ENCODE measurements at regions not wholly inside any gene's neighbourhood (a gene's known extent, or its start where the extent isn't known, plus 50 kb on each side); places are given as distances from the start of the nearest gene placed in this dataset.

GRCh38 chr13:50712881-50713280 is 130.6 kb downstream of the DLEU7 start:
- DNase-seq (ENCODE audit: low spot score), result peak; percentile 82
- in situ Hi-C loops (cut with HindIII; ENCODE audit: low sequenced_read_pairs), result no loop called here

DNA sequence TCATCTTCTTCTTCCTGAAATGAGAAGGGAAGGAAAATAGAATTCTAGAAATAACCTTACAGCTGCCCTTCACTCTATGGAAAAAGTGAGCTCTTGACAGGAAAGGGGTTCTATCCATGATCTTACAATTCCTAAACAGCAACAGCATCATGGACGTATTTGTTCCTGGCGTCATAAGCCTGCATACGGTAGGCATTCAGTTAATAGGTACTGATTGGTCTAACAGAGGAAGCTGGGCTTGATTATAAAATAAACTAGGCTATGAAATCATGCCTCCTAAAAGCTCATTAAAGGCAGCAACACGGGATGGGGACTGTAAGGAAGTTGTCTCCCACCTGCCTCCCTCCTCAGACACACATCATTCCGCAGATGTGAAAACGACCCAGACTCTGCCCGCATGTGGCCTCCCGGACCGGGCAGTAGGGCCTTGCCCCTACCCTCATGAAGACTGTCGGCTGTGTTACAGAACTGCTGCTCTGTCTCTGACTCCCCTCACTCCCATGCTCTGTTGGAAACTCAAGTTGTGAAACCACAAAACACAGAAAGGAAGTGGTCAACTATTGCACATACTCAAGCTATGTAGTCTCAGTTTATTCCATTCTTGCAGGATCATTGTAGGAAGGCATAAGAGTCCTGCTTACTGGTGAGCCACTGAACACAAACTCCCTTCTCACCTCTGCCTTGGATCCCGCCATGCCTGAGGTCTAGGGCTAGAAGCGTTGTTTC is 129.8 kb downstream of the DLEU7 start:
- DNase-seq (ENCODE audit: low spot score), result no peak
- in situ Hi-C loops (cut with HindIII; ENCODE audit: low sequenced_read_pairs), result no loop called here

- DNase-seq (ENCODE audit: low spot score), result no peak
- in situ Hi-C loops (cut with HindIII; ENCODE audit: low sequenced_read_pairs), result no loop called here
These were observed 128.6 kb downstream of the DLEU7 start for GRCh38 chr13:50714891-50715290.

DNA sequence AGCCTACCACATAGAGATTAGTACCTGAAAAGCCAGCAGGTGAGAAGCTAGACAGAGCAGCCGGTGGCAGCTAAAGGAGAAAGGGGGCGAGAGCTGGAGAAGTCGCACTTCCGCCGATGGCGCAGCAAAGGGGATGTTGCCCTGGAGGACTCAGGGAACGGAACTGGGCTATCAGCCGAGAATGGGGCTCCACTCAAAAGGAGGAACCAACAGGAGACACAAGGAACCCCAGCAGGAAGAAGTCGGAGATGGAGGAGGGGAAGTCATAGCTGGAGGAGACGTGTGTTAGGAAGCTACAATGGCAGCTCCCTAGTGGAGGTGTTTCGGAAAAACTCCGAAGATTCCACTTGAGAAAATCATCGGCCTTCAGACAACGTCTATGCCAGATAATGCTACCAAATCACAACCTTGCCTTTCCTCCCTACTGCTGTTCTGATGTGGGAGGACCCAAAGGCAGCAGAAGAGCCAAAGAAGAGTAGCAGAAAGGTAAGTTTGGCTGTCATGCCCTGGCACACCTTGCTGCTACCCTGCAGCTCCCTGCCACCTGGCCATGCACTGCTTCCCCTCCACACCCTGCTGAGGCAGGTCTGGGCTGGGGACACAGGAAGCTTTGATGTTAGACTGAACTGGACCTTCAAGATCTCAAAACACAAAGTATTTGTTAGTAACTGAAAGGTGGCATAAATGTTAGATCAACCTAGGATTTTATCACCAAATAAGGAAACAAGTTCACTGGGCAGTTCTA is 127.9 kb downstream of the DLEU7 start:
- in situ Hi-C loops (cut with HindIII; ENCODE audit: low sequenced_read_pairs), result no loop called here
- peak; percentile 75 for DNase-seq (ENCODE audit: low spot score)

DNA sequence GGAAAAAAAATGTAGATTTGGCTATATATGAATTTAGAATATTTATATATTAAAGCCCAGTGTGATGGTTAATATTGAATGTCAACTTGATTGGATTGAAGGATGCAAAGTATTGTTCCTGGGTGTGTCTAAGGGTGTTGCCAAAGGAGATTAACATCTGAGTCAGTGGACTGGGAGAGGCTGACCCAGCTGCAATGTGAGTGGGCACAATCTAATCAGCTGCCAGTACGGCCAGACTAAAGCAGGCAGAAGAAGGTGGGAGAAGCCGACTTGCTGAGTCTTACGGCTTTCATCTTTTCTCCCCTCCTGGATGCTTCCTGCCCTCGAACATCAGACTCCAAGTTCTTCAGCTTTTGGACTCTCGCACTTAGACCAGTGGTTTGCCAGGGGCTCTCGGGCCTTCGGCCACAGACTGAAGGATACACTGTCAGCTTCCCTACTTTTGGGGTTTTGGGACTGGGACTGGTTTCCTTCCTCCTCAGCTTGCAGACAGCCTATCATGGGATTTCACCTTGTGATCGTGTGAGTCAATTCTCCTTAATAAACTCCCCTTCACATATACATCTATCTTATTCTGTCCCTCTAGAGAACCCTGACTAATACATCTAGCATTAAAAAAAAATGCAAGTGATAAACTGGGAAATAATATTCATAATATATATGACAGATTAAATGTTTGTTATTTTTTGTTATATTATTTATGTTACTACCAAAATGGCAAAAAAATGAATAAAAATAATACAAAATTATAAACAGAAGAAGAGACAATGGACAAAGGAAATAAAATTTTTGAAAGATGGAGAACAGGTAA is 122.4 kb downstream of the DLEU7 start:
- no peak for DNase-seq (ENCODE audit: low spot score)
- in situ Hi-C loops (cut with HindIII; ENCODE audit: low sequenced_read_pairs), result no loop called here

- in situ Hi-C loops (cut with HindIII; ENCODE audit: low sequenced_read_pairs), result no loop called here
- DNase-seq (ENCODE audit: low spot score), result no peak
These were observed 121.9 kb downstream of the DLEU7 start for GRCh38 chr13:50721672-50721992.

- in situ Hi-C loops (cut with HindIII; ENCODE audit: low sequenced_read_pairs), result no loop called here
- no peak for DNase-seq (ENCODE audit: low spot score)
These were observed 120.9 kb downstream of the DLEU7 start for GRCh38 chr13:50722440-50723125.

DNA sequence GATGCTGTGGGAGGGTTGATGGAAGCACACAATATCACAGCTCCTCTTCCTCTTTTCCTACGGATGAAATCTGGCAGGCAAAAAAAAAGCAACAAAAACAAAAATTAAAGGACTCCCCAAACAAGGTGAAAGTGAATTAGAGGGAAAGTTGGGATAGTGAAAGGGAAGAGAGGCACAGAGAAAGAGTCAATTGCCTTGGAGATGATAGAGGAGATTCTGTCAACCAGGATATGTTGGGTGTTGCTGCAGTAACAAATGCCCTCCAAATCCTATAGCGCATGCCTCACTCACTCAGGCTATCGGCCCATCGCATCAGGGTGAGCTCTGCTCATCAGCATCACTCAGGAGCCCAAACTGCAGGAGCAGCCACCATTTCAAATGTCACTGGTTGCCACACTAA is 119.1 kb downstream of the DLEU7 start:
- in situ Hi-C loops (cut with HindIII; ENCODE audit: low sequenced_read_pairs), result no loop called here
- no peak for DNase-seq (ENCODE audit: low spot score)

DNA sequence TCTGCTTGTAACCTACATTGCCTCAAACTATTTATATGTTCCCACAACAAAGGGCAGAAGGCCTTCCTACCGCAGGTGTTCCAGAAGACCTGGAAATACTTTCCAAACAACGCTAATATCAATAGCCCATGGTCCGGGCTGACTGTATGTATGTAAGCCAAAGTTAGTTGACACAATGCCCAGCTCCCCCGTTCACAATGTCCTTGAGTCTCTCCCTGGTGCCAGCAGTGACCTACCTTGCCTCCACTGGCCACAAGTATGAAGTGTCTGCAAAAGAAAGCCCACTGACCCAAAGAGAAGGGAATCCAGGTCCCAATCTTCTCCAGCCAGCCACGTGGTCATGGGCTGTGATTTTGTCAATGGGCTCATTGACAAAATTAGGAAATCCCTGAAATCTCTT is 118.6 kb downstream of the DLEU7 start:
- in situ Hi-C loops (cut with HindIII; ENCODE audit: low sequenced_read_pairs), result no loop called here
- DNase-seq (ENCODE audit: low spot score), result no peak

DNA sequence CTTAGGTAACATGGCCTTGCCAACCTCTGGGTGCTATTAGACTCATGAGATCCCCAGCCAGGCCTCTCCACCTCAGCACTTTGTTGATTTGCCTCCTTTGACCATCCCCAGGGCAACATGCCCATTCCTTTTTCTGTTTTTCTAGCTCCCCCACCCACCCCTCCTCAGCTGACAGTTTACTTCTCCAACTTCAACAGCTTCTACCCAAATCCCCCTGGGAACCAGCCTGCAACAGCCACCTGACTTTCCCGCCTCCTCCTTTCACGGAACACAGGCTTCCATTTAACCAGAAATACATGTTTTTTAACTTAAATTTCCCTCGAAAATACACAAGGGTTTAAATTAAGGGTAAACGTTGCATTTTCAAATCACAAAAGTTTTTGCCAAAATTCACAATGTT is 117.3 kb downstream of the DLEU7 start:
- no peak for DNase-seq (ENCODE audit: low spot score)
- in situ Hi-C loops (cut with HindIII; ENCODE audit: low sequenced_read_pairs), result no loop called here

- DNase-seq (ENCODE audit: low spot score), result no peak
- in situ Hi-C loops (cut with HindIII; ENCODE audit: low sequenced_read_pairs), result no loop called here
These were observed 114.3 kb downstream of the DLEU7 start for GRCh38 chr13:50729177-50729576.

DNA sequence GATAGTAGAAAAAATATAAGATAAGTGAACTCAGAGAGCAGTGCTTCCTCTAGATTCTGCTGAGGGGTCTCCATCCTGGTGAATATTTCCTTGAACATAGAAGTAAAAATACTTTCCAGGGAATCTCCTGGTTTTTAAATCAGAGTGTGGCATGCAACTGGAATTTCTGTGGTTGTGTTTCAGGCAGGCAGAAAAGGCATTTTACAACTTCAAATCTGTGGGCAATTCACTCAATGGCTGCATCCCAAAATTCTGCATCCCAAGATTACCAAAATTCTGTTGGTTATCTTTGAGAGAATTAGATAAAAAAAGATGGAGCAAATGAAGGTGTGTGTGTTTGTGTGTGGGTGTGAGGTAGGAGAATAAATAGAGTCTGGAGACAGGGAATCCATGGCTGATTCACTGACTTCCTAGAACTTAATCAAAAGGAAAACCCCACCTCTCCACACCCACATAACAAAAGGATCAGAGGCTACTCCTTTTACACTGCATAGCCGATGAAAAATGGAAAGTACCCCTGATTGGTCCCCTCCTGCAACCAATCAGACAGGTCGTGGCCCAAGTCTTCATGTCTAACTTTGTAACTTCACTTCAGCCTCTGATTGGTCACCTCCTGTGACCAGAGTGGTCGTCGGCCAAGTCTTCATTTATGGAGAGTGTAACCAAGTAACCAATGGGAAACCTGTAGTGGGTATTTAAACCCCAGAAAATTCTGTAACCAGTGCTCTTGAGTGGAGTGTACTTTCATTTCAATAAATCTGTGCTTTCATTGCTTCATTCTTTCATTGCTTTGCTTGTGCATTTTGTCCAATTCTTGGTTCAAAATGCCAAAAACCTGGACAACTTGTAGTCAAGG is 112.8 kb downstream of the DLEU7 start:
- DNase-seq (ENCODE audit: low spot score), result no peak
- in situ Hi-C loops (cut with HindIII; ENCODE audit: low sequenced_read_pairs), result no loop called here

DNA sequence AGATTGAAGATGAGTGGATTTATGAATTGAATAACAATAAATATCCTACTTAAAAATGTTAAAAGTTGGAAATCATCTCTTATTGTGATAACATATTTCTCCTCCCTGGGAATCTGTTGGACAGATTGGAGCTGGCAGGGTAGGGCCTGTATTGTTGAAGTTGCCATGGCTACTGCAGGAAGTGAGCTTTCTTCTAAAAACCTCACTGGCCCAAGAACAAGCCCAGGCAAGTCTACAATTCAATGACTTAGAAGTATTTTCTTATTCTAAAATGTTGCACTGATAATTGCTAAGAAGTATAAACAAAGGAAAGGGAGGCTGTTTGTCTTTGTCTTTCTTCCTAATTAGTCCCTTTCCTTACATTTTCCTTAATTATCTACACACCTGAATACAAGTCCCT is 112.1 kb downstream of the DLEU7 start:
- in situ Hi-C loops (cut with HindIII; ENCODE audit: low sequenced_read_pairs), result no loop called here

DNA sequence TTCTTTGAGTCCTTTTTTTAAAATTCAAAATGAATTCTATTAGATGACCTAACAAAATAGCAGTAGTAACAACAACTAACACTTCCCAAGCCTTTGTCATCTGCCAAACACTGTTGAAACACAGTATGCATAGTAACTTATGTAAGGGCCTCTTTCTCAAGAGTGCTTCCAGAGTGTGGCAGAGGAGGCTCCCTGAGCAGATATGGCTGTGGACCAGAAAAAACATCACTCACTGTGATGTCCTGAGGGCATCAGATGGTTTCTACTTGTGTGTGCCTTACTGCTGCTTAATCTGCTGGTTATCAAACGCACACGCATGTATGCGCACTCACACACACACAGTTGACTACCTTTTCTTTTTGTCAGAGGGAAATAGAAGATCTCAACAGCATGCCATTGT is 110.8 kb downstream of the DLEU7 start:
- in situ Hi-C loops (cut with HindIII; ENCODE audit: low sequenced_read_pairs), result no loop called here
- DNase-seq (ENCODE audit: low spot score), result peak; percentile 58

More for the DNA sequence above, 112.1 kb downstream of the DLEU7 start:
- DNase-seq (ENCODE audit: low spot score), result peak; percentile 78

DNA sequence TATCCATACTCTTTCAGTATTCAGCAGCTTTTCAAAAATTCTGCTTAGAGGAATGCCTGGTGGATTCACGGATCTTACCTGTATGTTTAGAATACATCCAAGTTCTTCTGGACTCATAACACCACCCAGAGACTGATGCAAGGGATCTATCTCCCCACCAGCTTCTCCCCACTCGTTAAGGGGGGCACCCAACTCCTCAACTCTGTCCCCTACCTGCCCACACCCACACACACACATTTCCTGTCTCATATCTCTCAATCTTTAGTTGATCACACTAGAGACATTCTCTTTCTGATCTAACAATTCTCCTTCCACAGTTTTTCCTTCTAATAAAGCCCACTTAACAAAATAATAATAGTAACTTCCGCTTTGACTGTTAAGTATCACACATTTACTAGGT is 110.1 kb downstream of the DLEU7 start:
- in situ Hi-C loops (cut with HindIII; ENCODE audit: low sequenced_read_pairs), result no loop called here
- no peak for DNase-seq (ENCODE audit: low spot score)

DNA sequence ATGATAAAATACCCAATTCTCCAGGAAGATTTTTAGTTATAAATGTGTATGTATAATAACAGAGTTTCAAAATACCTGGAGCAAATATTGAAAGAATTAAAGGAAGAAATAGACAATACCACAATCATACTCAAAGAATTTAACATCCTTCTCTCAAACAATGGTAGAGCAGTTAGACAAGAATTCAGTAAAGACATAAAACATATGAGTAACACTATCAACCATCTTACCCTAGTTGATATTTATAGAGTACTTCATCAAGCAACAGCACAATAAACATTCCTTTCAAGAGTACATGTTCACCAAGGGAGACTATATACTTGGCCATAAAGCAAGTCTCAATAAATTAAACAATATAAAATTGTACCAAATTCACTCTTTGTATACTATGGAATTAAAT is 108.4 kb downstream of the DLEU7 start:
- DNase-seq (ENCODE audit: low spot score), result no peak
- in situ Hi-C loops (cut with HindIII; ENCODE audit: low sequenced_read_pairs), result no loop called here

- in situ Hi-C loops (cut with HindIII; ENCODE audit: low sequenced_read_pairs), result no loop called here
- no peak for DNase-seq (ENCODE audit: low spot score)
These were observed 103.3 kb downstream of the DLEU7 start for GRCh38 chr13:50740052-50740741.

DNA sequence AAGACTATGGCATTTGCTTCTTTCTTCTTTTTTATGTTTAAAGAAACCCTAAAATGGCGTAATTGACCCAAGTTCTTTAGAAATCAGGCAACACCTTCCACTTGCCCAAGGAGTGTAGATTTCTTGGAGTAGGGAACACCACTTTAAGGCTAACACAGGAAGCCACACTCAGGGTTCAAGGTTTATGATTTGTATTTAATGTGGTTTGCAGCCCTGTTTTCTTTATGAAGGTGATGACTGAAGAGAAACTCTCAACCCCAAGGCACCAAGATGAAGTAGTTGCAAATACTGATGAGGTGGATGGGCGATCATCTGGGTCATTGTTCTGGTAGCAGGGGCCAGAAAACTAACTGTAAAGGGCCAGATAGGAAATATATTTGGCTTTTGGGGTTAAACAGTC is 101.1 kb downstream of the DLEU7 start:
- DNase-seq (ENCODE audit: low spot score), result no peak
- in situ Hi-C loops (cut with HindIII; ENCODE audit: low sequenced_read_pairs), result no loop called here
